K562 (cell line): ENCODE measurements at regions not wholly inside any gene's neighbourhood (a gene's known extent, or its start where the extent isn't known, plus 50 kb on each side); places are given as distances from the start of the nearest gene placed in this dataset.
A peak's percentile ranks its signal among the peaks of the same experiment; 100 is the strongest.

ENCODE experiments used
- ATAC-seq: fragments of 200-7000 bp; cut with Tn5 transposase; 3 replicates; pipeline ENCODE4 v1.9.1; 2020; ENCODE audit warnings: moderate library complexity
- BruUV-seq: library from RNA; stranded (reverse); fragments of 400-500 nt; replicated peaks from 2 replicates; lab custom pipeline; 2021; lab: Mats Ljungman, UMichigan
- CTCF ChIA-PET: fragments of 300-600 bp; formaldehyde crosslinking; extraction: SDS; loops from one replicate; lab custom pipeline; 2021; ENCODE audit warnings: low intra/inter-chr PET ratio; lab: Yijun Ruan, JAX
- POLR2A ChIA-PET: fragments of 300-600, 350-650 bp; sonication (Branson Sonifier 250); formaldehyde crosslinking; extraction: SDS; loops from one replicate; lab custom pipeline; 2021; ENCODE audit warnings: antibody characterized with exemption, inconsistent platforms; lab: Yijun Ruan, JAX
- DNase-seq, 4 experiments: peaks; one replicate each; pipeline versions ENCODE4 v3.0.0 to v3.0.0-alpha.2; 2011 to 2018; ENCODE audit warnings: low spot score in 3 of 4, mixed read lengths in 3 of 4; ENCODE audit errors: extremely low read depth in 1 of 4
- FAIRE-seq: peaks from 2 replicates; lab custom pipeline; 2011; peaks lifted over from hg19 to GRCh38; lab: Jason Lieb, UNC
- H2AFZ ChIP-seq: 2 replicates; pipeline ENCODE4 v1.6.0; 2011; ENCODE audit warnings: low read depth, low read length, control low read depth, inconsistent platforms
- H3K27ac ChIP-seq: fragments of 200-600 bp; 3 replicates; pipeline ENCODE4 v1.8.0; 2011; ENCODE audit warnings: low read depth, mild to moderate bottlenecking, control low read depth, inconsistent platforms, low read length, moderate library complexity, mixed read lengths; ENCODE audit errors: extremely low read depth
- H3K27me3 ChIP-seq, 2 experiments: fragments of 300-600 bp in 1 of 2; 2 replicates in 1 of 2; 3 replicates in 1 of 2; pipeline versions ENCODE4 v1.6.0 to v1.8.0; 2011; ENCODE audit warnings: inconsistent platforms in 2 of 2, low read length in 2 of 2, mild to moderate bottlenecking in 1 of 2, mixed read lengths in 1 of 2, moderate library complexity in 1 of 2; ENCODE audit not compliant: control insufficient read depth in 2 of 2, insufficient read depth in 2 of 2
- H3K36me3 ChIP-seq: fragments of 300-600 bp; 3 replicates; pipeline ENCODE4 v1.8.0; 2011; ENCODE audit warnings: mild to moderate bottlenecking, low read length, inconsistent platforms; ENCODE audit not compliant: control insufficient read depth, insufficient read depth
- H3K4me1 ChIP-seq, 2 experiments: fragments of 200-600 bp in 1 of 2; replicated peaks in 1 of 2; 2 replicates in 1 of 2; 3 replicates in 1 of 2; pipeline versions ENCODE4 v1.5.1 to v1.8.0; 2011; ENCODE audit warnings: inconsistent platforms in 2 of 2, low read length in 2 of 2, mild to moderate bottlenecking in 1 of 2, mixed read lengths in 1 of 2, moderate library complexity in 1 of 2; ENCODE audit not compliant: control insufficient read depth in 2 of 2, insufficient read depth in 2 of 2
- H3K4me2 ChIP-seq: 2 replicates; pipeline ENCODE4 v1.6.1; 2011; ENCODE audit warnings: low read length, control low read depth, inconsistent platforms, mixed read lengths; ENCODE audit not compliant: insufficient read depth
- H3K4me3 ChIP-seq: fragments of 200-600 bp; sonication (generic), shearing (Covaris generic); 2 replicates; pipeline ENCODE4 v1.5.1; 2016; ENCODE audit warnings: control low read depth, inconsistent platforms
- H3K79me2 ChIP-seq: fragments of 200-600 bp; 3 replicates; pipeline ENCODE4 v1.8.0; 2011; ENCODE audit warnings: low read length, inconsistent platforms; ENCODE audit not compliant: control insufficient read depth, insufficient read depth
- H3K9ac ChIP-seq, 2 experiments: 2 replicates each; pipeline versions ENCODE4 v1.6.0 to v1.6.1; 2011; ENCODE audit warnings: low read depth in 2 of 2, low read length in 2 of 2, control low read depth in 1 of 2, inconsistent platforms in 1 of 2, mild to moderate bottlenecking in 1 of 2, mixed read lengths in 1 of 2; ENCODE audit not compliant: insufficient read depth in 1 of 2
- H3K9me1 ChIP-seq: one replicate; pipeline ENCODE4 v1.6.0; 2011; ENCODE audit warnings: inconsistent platforms, mild to moderate bottlenecking, low read length, moderate library complexity; ENCODE audit not compliant: control insufficient read depth, insufficient read depth
- H3K9me3 ChIP-seq: replicated peaks from 2 replicates; pipeline ENCODE4 v1.5.1; 2011; ENCODE audit warnings: low read depth, low read length, inconsistent platforms; ENCODE audit not compliant: control insufficient read depth, insufficient read depth
- H4K20me1 ChIP-seq: replicated peaks from 2 replicates; pipeline ENCODE4 v1.6.1; 2011; ENCODE audit warnings: low read length, inconsistent platforms, mixed read lengths; ENCODE audit not compliant: control insufficient read depth, insufficient read depth
- HIVEP1 ChIP-seq: fragments of 250-450 bp; sonication (Bioruptor Pico); IDR thresholded peaks from 2 replicates; pipeline ENCODE4 v1.4.0; 2020; ENCODE audit warnings: mild to moderate bottlenecking
- MEIS2 ChIP-seq: fragments of 450-650 bp; IDR thresholded peaks from 2 replicates; pipeline ENCODE4 v1.6.1; 2014; ENCODE audit warnings: mild to moderate bottlenecking; ENCODE audit not compliant: partially characterized antibody
- POLR2AphosphoS5 ChIP-seq: IDR thresholded peaks from 2 replicates; pipeline ENCODE4 v1.6.1; 2011; ENCODE audit warnings: mild to moderate bottlenecking, low read depth, low read length, moderate library complexity; ENCODE audit not compliant: control insufficient read depth, insufficient read depth
- in situ Hi-C: fragments of 300-500 bp; cut with MboI; formaldehyde crosslinking; loops from 4 replicates; pipeline ENCODE4 v1.15.0; 2018; ENCODE audit warnings: inconsistent platforms, mixed read lengths
- intact Hi-C: fragments of 100-400 bp; cut with micrococcal nuclease; formaldehyde crosslinking; loops from 2 replicates; pipeline ENCODE4 v1.14.2; 2022

DNA sequence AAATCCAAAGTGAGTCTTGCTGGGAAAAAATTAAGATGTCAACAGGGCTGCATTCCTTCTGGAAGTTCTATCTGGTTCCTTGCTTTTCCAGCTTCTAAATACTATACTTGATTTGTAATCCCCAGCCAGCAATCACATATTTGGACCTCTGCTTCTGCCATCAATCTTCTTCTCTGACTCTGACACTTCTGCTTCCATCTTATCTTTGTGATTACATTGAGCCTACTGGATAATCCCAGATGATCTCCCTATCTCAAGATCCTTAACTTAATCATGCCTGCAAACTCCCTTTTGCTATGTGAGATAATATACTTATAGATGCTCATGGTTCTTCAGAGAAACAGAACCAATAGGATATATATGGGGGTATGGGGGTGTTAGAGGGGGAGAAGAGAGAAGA lies 49.9 kb upstream of the ZDHHC17 start:
- no peaks in the 10 kb centered on the region for H4K20me1 ChIP-seq
- no peak overlapping the region for H2AFZ ChIP-seq
- no peak overlapping the region for H3K4me3 ChIP-seq
- H3K9me3 ChIP-seq: no peaks in the 10 kb centered on the region
- DNase-seq: no peak
- in situ Hi-C loops (no loop called here), intact Hi-C loops (no loop called here)
- H3K9me1 ChIP-seq: no peaks in the 10 kb centered on the region
- BruUV-seq: no TSS peak
- no peaks in the 10 kb centered on the region for H3K36me3 ChIP-seq
- H3K4me2 ChIP-seq: no peak overlapping the region
- no peaks in the 10 kb centered on the region for H3K79me2 ChIP-seq
- no peak for ATAC-seq
- no peak overlapping the region for H3K27ac ChIP-seq
- no peaks in the 10 kb centered on the region for H3K4me1 ChIP-seq
- CTCF ChIA-PET: interaction anchor here (1.3 to 1.5 kb wide), 2 partner anchors 76 to 77 kb away, joined by 3 to 6 read pairs; no protein-coding TSS in a partner anchor
- no peak for FAIRE-seq
- no peak overlapping the region for H3K9ac ChIP-seq
- H3K27me3 ChIP-seq: peaks cover 0 to 3% of the 10 kb centered on the region in 2 experiments; a peak in 1 of 5 replicates
- TF ChIP-seq MEIS2 (peak; percentile 22), POLR2AphosphoS5 (no peak), HIVEP1 (CRISPR knock-in tag) (no peak)
- TF ChIP-seq, all 486 proteins: peak for 1
- POLR2A ChIA-PET: interaction anchor here (1.1 kb wide), 1 partner anchor 24 kb away, joined by 3 read pairs; no protein-coding TSS in a partner anchor
